Ovary (tissue), 3 donors: ENCODE measurements at regions not wholly inside any gene's neighbourhood (a gene's known extent, or its start where the extent isn't known, plus 50 kb on each side); places are given as distances from the start of the nearest gene placed in this dataset.

Source experiments
- POLR2A ChIP-seq: fragments of 450-650 bp; IDR thresholded peaks from one replicate; pipeline ENCODE4 v1.6.1; 2017; ENCODE audit warnings: antibody characterized with exemption, mild to moderate bottlenecking, moderate library complexity
- TF ChIP-seq, protein P1 (sequence below), 3 donors: fragments of 450-650 bp in 2 of 3; fragments of 200-600 bp in 1 of 3; IDR thresholded peaks; one replicate each; pipeline versions ENCODE4 v1.5.1 to v1.8.0; 2016 to 2022; ENCODE audit warnings: antibody characterized with exemption in 3 of 3, mild to moderate bottlenecking in 1 of 3
- donor health status: DM: no; HTN: no; CAD: no.

DNA sequence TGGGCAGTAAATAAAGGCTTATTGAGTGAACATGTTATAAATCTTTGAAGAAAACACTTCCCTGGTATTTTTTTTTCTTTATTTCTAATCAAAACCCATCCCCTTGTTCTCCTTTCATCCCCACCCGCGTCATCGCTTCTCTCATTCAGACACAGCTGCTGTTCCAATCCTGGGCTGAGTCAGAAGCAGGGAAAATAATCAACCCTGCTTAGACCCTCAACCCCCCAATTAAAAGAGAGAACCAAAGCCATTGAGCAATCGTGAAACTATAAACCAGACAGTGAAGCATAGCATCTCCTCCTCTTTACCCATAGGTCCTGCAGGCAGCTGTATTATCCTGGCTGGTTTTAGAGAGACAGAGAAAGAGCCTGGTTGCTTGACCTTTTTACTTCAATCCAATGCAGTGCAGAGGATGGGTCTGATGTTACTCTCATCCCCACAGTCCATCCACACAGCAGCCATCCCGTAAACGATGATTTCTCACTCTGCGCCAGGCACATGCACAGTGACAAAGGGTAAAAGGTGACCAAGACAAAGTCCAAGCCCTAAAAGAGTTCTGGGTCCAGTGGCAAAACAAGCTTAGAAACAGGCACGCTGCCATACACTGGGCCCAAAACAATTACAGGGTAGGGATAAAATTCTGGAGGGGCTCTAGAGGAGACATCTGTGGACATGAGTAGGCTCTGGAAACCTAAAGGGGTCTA lies 238.3 kb downstream of the GALC start:
- no peak for TF ChIP-seq POLR2A
- TF ChIP-seq, protein P1, sequence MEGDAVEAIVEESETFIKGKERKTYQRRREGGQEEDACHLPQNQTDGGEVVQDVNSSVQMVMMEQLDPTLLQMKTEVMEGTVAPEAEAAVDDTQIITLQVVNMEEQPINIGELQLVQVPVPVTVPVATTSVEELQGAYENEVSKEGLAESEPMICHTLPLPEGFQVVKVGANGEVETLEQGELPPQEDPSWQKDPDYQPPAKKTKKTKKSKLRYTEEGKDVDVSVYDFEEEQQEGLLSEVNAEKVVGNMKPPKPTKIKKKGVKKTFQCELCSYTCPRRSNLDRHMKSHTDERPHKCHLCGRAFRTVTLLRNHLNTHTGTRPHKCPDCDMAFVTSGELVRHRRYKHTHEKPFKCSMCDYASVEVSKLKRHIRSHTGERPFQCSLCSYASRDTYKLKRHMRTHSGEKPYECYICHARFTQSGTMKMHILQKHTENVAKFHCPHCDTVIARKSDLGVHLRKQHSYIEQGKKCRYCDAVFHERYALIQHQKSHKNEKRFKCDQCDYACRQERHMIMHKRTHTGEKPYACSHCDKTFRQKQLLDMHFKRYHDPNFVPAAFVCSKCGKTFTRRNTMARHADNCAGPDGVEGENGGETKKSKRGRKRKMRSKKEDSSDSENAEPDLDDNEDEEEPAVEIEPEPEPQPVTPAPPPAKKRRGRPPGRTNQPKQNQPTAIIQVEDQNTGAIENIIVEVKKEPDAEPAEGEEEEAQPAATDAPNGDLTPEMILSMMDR (IDR thresholded peaks at IDR 0.05), result no peak
